MM.1S (cell line): ENCODE measurements at regions not wholly inside any gene's neighbourhood (a gene's known extent, or its start where the extent isn't known, plus 50 kb on each side); places are given as distances from the start of the nearest gene placed in this dataset.

Experiments used
- DNase-seq: peaks from one replicate; pipeline ENCODE4 v3.0.0-alpha.2; 2015
- H2AFZ ChIP-seq: fragments of 300-600 bp; sonication (generic); 2 replicates; pipeline ENCODE4 v1.6.0; 2016; ENCODE audit warnings: antibody characterized with exemption, low read length
- H3F3A ChIP-seq: fragments of 300-600 bp; sonication (generic); 2 replicates; pipeline ENCODE4 v1.6.1; 2016; ENCODE audit warnings: mild to moderate bottlenecking, antibody characterized with exemption, low read length, moderate library complexity, mixed read lengths; ENCODE audit not compliant: insufficient read depth
- H3K27ac ChIP-seq: fragments of 300-600 bp; sonication (generic); 2 replicates; pipeline ENCODE4 v1.5.1; 2016; ENCODE audit warnings: mild to moderate bottlenecking, low read length
- H3K27me3 ChIP-seq: fragments of 300-600 bp; sonication (generic); replicated peaks from 2 replicates; pipeline ENCODE4 v1.6.0; 2016; ENCODE audit warnings: low read length; ENCODE audit not compliant: insufficient read depth
- H3K36me3 ChIP-seq: fragments of 300-600 bp; sonication (generic); replicated peaks from 2 replicates; pipeline ENCODE4 v1.6.1; 2016; ENCODE audit warnings: mild to moderate bottlenecking, low read length, mixed read lengths; ENCODE audit not compliant: insufficient read depth
- H3K4me1 ChIP-seq: fragments of 300-600 bp; sonication (generic); 2 replicates; pipeline ENCODE4 v1.6.1; 2016; ENCODE audit warnings: low read length, mixed read lengths
- H3K4me2 ChIP-seq: fragments of 300-600 bp; sonication (generic); 2 replicates; pipeline ENCODE4 v1.6.0; 2016; ENCODE audit warnings: low read depth, low read length
- H3K4me3 ChIP-seq: fragments of 300-600 bp; sonication (generic); 2 replicates; pipeline ENCODE4 v1.5.1; 2016; ENCODE audit warnings: low read length, mixed read lengths
- H3K79me2 ChIP-seq: fragments of 300-600 bp; sonication (generic); 2 replicates; pipeline ENCODE4 v1.6.1; 2016; ENCODE audit warnings: mixed run types, low read length, mixed read lengths
- H3K9ac ChIP-seq: fragments of 300-600 bp; sonication (generic); 2 replicates; pipeline ENCODE4 v1.6.1; 2016; ENCODE audit warnings: low read length, mixed read lengths
- H3K9me2 ChIP-seq: fragments of 300-600 bp; sonication (generic); replicated peaks from 2 replicates; pipeline ENCODE4 v1.6.1; 2016; ENCODE audit warnings: mild to moderate bottlenecking, low read length, mixed read lengths; ENCODE audit not compliant: insufficient read depth
- H3K9me3 ChIP-seq: fragments of 300-600 bp; sonication (generic); replicated peaks from 2 replicates; pipeline ENCODE4 v1.6.1; 2016; ENCODE audit warnings: mild to moderate bottlenecking, low read length, mixed read lengths; ENCODE audit not compliant: insufficient read depth
- H4K20me1 ChIP-seq: fragments of 300-600 bp; sonication (generic); 2 replicates; pipeline ENCODE4 v1.6.1; 2016; ENCODE audit warnings: mild to moderate bottlenecking, low read length, moderate library complexity, mixed read lengths; ENCODE audit not compliant: insufficient read depth
- CTCF ChIP-seq: fragments of 300-600 bp; sonication (generic); IDR thresholded peaks from 2 replicates; pipeline ENCODE4 v1.5.1; 2016; ENCODE audit warnings: antibody characterized with exemption, low read length, mixed read lengths
- EZH2 ChIP-seq: fragments of 300-600 bp; sonication (generic); optimal IDR thresholded peaks from 2 replicates; pipeline ENCODE3; 2017; ENCODE audit warnings: low read depth, mild to moderate bottlenecking, antibody characterized with exemption, low read length, mixed read lengths
- EZH2phosphoT487 ChIP-seq: fragments of 300-600 bp; sonication (generic); IDR thresholded peaks from 2 replicates; pipeline ENCODE4 v1.6.1; 2018; ENCODE audit warnings: antibody characterized with exemption, low read length

DNA sequence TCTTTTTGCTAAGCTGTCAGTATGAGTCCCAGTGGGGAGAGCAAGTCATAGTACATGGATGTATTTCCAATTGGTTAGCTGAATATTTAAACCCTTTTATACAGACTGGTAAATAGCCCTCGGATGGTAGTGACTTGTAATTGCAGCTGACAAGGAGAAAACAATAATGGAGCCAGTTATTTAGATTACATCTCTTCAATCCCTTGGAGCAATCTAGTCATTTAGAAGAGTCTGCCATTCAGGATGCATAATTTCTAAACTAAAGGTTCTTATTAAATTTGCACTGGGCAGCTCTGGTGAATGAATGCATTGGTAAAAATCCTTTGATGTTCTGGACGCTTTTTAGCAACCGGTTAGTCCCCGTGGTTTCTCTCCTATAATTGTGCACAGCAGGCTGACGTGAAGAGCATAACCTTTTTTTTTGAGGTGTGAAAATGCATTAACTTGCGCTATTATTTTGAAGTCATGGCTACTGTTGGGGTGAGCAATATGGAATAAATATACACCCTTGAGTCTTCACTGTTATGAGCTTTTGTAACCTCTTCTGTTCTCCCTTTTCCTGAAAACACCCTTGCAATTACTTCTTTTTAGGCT is 158.6 kb upstream of the CD180 start:
- Histone ChIP-seq H3F3A (no peaks in the 10 kb centered on the region), H3K79me2 (no peaks in the 10 kb centered on the region), H3K4me1 (no peaks in the 10 kb centered on the region), H3K4me3 (no peak overlapping the region), H4K20me1 (no peaks in the 10 kb centered on the region), H3K9ac (no peak overlapping the region), H2AFZ (no peak overlapping the region), H3K9me3 (no peaks in the 10 kb centered on the region), H3K27me3 (no peaks in the 10 kb centered on the region), H3K27ac (no peak overlapping the region), H3K4me2 (no peak overlapping the region), H3K9me2 (no peaks in the 10 kb centered on the region), H3K36me3 (no peaks in the 10 kb centered on the region)
- no peak for DNase-seq
- no peak for TF ChIP-seq EZH2
- no peak for TF ChIP-seq CTCF

- DNase-seq, result no peak
- H3K27ac ChIP-seq, result no peak overlapping the region
- no peaks in the 10 kb centered on the region for H3K4me1 ChIP-seq
- TF ChIP-seq EZH2phosphoT487, result no peak
- TF ChIP-seq EZH2, result no peak
- TF ChIP-seq CTCF, result no peak
- no peak overlapping the region for H3K4me2 ChIP-seq
- no peaks in the 10 kb centered on the region for H3K9me2 ChIP-seq
- no peaks in the 10 kb centered on the region for H3K9me3 ChIP-seq
- no peak overlapping the region for H3K4me3 ChIP-seq
- no peak overlapping the region for H3K9ac ChIP-seq
- H2AFZ ChIP-seq, result no peak overlapping the region
- no peaks in the 10 kb centered on the region for H4K20me1 ChIP-seq
- H3K36me3 ChIP-seq, result no peaks in the 10 kb centered on the region
- no peaks in the 10 kb centered on the region for H3F3A ChIP-seq
- H3K27me3 ChIP-seq, result no peaks in the 10 kb centered on the region
- H3K79me2 ChIP-seq, result no peaks in the 10 kb centered on the region
Observed at GRCh38 chr5:67353500-67354450, 157.2 kb upstream of the CD180 start.

DNA sequence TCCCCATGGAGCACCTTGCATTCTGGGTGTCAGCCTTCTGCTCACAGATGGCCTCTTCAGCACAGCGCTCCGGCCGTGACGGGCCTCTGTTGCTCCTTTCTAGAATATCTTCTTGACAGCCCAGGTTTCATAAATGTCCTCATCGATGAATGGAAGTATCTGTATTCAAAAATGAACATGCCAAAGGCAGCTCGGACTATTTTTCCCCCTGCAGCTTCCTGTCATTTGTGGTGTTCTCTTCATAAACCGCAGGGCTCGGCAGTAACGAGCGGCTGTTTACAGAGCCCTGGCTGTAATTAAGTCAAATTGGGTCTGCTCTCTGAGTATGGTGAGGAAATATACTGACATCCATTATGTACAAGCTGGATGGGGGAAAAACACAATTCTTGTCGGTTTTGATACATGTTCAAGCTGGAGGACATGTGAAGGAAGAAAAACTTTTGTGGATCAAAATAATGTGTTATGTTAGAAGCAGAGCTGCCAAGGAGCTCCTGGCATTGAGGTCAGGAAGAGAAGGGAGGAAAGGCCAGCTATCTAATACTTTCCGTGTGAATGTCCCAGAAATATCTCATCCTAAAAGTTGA is 154.1 kb upstream of the CD180 start:
- H3F3A ChIP-seq, result no peaks in the 10 kb centered on the region
- no peak overlapping the region for H2AFZ ChIP-seq
- H3K79me2 ChIP-seq, result no peaks in the 10 kb centered on the region
- no peaks in the 10 kb centered on the region for H3K9me2 ChIP-seq
- H3K27me3 ChIP-seq, result no peaks in the 10 kb centered on the region
- no peaks in the 10 kb centered on the region for H3K36me3 ChIP-seq
- H3K4me1 ChIP-seq, result no peaks in the 10 kb centered on the region
- TF ChIP-seq EZH2 (no peak), EZH2phosphoT487 (no peak), CTCF (no peak)
- no peak overlapping the region for H3K9ac ChIP-seq
- H4K20me1 ChIP-seq, result no peaks in the 10 kb centered on the region
- H3K27ac ChIP-seq, result no peak overlapping the region
- no peak overlapping the region for H3K4me3 ChIP-seq
- no peak for DNase-seq
- H3K4me2 ChIP-seq, result no peak overlapping the region
- H3K9me3 ChIP-seq, result no peaks in the 10 kb centered on the region
